PC-9 (cell line): ENCODE measurements at regions not wholly inside any gene's neighbourhood (a gene's known extent, or its start where the extent isn't known, plus 50 kb on each side); places are given as distances from the start of the nearest gene placed in this dataset.
"Not testable (repeated sequence)": the region's sequence is repeated elsewhere in the genome, so short reads cannot be mapped to it uniquely, and the experiment has no call there.

Experiments used
- BruUV-seq: library from RNA; stranded (reverse); fragments of 400-500 nt; replicated peaks from 2 replicates; lab custom pipeline; 2021; lab: Mats Ljungman, UMichigan
- CTCF ChIA-PET: fragments of 300-600 bp; sonication (Branson Sonifier 250); formaldehyde crosslinking; loops from one replicate; lab custom pipeline; 2022; ENCODE audit warnings: antibody characterized with exemption; lab: Charles Lee
- POLR2A ChIA-PET: fragments of 300-600 bp; sonication (Branson Sonifier 250); formaldehyde crosslinking; loops from one replicate; lab custom pipeline; 2022; ENCODE audit warnings: antibody characterized with exemption; ENCODE audit not compliant: unreplicated experiment; lab: Charles Lee
- DNase-seq, 2 experiments: peaks; one replicate each; pipeline versions ENCODE4 v3.0.0 to v3.0.0-alpha.2; 2015 to 2022; ENCODE audit warnings: mixed read lengths in 1 of 2
- H2AFZ ChIP-seq: fragments of 200-600 bp; sonication (generic); 2 replicates; pipeline ENCODE4 v1.8.1; 2017; ENCODE audit warnings: antibody characterized with exemption
- H3F3A ChIP-seq: fragments of 200-600 bp; sonication (generic); 2 replicates; pipeline ENCODE4 v1.8.1; 2017; ENCODE audit warnings: antibody characterized with exemption, mild to moderate bottlenecking, low read depth; ENCODE audit not compliant: insufficient read depth
- H3K27ac ChIP-seq: fragments of 200-600 bp; sonication (generic); 2 replicates; pipeline ENCODE4 v1.6.1; 2016; ENCODE audit warnings: mixed run types
- H3K27me3 ChIP-seq: fragments of 200-600 bp; sonication (generic); 2 replicates; pipeline ENCODE4 v1.6.1; 2016; ENCODE audit warnings: low read depth, mixed run types; ENCODE audit not compliant: insufficient read depth
- H3K36me3 ChIP-seq: fragments of 200-600 bp; sonication (generic); 2 replicates; pipeline ENCODE4 v1.6.1; 2016; ENCODE audit warnings: low read depth, mixed run types
- H3K4me1 ChIP-seq: fragments of 200-600 bp; sonication (generic); replicated peaks from 2 replicates; pipeline ENCODE4 v1.6.1; 2016; ENCODE audit warnings: mixed run types; ENCODE audit not compliant: insufficient read depth
- H3K4me2 ChIP-seq: fragments of 200-600 bp; sonication (generic); 2 replicates; pipeline ENCODE4 v1.6.1; 2017; ENCODE audit warnings: mixed run types
- H3K4me3 ChIP-seq: fragments of 200-600 bp; sonication (generic); 2 replicates; pipeline ENCODE4 v1.6.1; 2016; ENCODE audit warnings: mixed run types
- H3K79me2 ChIP-seq: fragments of 200-600 bp; sonication (generic); 2 replicates; pipeline ENCODE4 v1.6.1; 2017; ENCODE audit warnings: low read depth, mixed run types
- H3K9me2 ChIP-seq: fragments of 200-600 bp; sonication (generic); 2 replicates; pipeline ENCODE4 v1.8.1; 2017; ENCODE audit warnings: mild to moderate bottlenecking; ENCODE audit not compliant: insufficient read depth
- H3K9me3 ChIP-seq: fragments of 200-600 bp; sonication (generic); 2 replicates; pipeline ENCODE4 v1.8.1; 2016; ENCODE audit warnings: low read depth; ENCODE audit not compliant: insufficient read depth
- H4K20me1 ChIP-seq: fragments of 200-600 bp; sonication (generic); 2 replicates; pipeline ENCODE4 v1.8.1; 2017; ENCODE audit not compliant: insufficient read depth
- CTCF ChIP-seq: fragments of 200-600 bp; sonication (generic); conservative IDR thresholded peaks from 2 replicates; pipeline ENCODE4 v1.6.1; 2017; ENCODE audit warnings: mixed run types, antibody characterized with exemption, mild to moderate bottlenecking, moderate library complexity
- EZH2 ChIP-seq: fragments of 200-600 bp; sonication (generic); IDR thresholded peaks from 2 replicates; pipeline ENCODE4 v1.8.0; 2017; ENCODE audit warnings: antibody characterized with exemption, low read depth
- intact Hi-C: fragments of 100-400 bp; cut with micrococcal nuclease; formaldehyde crosslinking; loops from one replicate; pipeline ENCODE4 v1.10.0; 2022; ENCODE audit not compliant: unreplicated experiment

GRCh38 chr1:185463011-185463410 is 146.0 kb upstream of the IVNS1ABP start:
- Histone ChIP-seq H3K4me3 (no peak overlapping the region), H3K27ac (no peak overlapping the region), H3K36me3 (no peaks in the 10 kb centered on the region), H3K79me2 (no peaks in the 10 kb centered on the region), H3K9me3 (no peaks in the 10 kb centered on the region), H3K4me1 (no peaks in the 10 kb centered on the region), H3K27me3 (no peaks in the 10 kb centered on the region), H2AFZ (no peak overlapping the region), H3F3A (no peaks in the 10 kb centered on the region), H4K20me1 (no peaks in the 10 kb centered on the region), H3K9me2 (no peaks in the 10 kb centered on the region), H3K4me2 (no peak overlapping the region)
- TF ChIP-seq EZH2 (no peak), CTCF (no peak)
- intact Hi-C loops = no loop called here
- ChIA-PET POLR2A (interaction anchor here (0.7 kb wide), 1 partner anchor 22 kb away, joined by 4 read pairs; no protein-coding TSS in a partner anchor), CTCF (no interaction called here)
- no peak for DNase-seq
- no TSS peak for BruUV-seq

- H2AFZ ChIP-seq, H3K36me3 ChIP-seq, DNase-seq, H3F3A ChIP-seq, CTCF ChIA-PET, H3K4me1 ChIP-seq, H3K79me2 ChIP-seq, H3K4me3 ChIP-seq, H3K9me2 ChIP-seq, intact Hi-C loops, BruUV-seq, POLR2A ChIA-PET, H4K20me1 ChIP-seq, H3K9me3 ChIP-seq, H3K27me3 ChIP-seq, H3K4me2 ChIP-seq, H3K27ac ChIP-seq: not testable (repeated sequence)
Measured at GRCh38 chr1:185460723-185461122, 143.7 kb upstream of the IVNS1ABP start.

- intact Hi-C loops = no loop called here
- Histone ChIP-seq H3K4me1 (no peaks in the 10 kb centered on the region), H3K4me3 (no peak overlapping the region), H4K20me1 (no peaks in the 10 kb centered on the region), H3K27me3 (no peaks in the 10 kb centered on the region), H2AFZ (no peak overlapping the region), H3F3A (no peaks in the 10 kb centered on the region), H3K9me2 (no peaks in the 10 kb centered on the region), H3K27ac (no peak overlapping the region), H3K9me3 (no peaks in the 10 kb centered on the region), H3K36me3 (no peaks in the 10 kb centered on the region), H3K79me2 (no peaks in the 10 kb centered on the region), H3K4me2 (no peak overlapping the region)
- no TSS peak for BruUV-seq
- POLR2A ChIA-PET = no interaction called here
- CTCF ChIA-PET = no interaction called here
- DNase-seq = no peak
- TF ChIP-seq CTCF = no peak
- TF ChIP-seq EZH2 = no peak
Measured at GRCh38 chr1:185459141-185459540, 142.1 kb upstream of the IVNS1ABP start.

GRCh38 chr1:185458670-185459069 is 141.6 kb upstream of the IVNS1ABP start:
- POLR2A ChIA-PET = interaction anchor here (0.6 kb wide), 1 partner anchor 193 kb away, joined by 10 read pairs; no protein-coding TSS in a partner anchor

More at GRCh38 chr1:185458670-185459069, 141.6 kb upstream of the IVNS1ABP start:
- intact Hi-C loops = no loop called here
- no peak overlapping the region for H2AFZ ChIP-seq
- H3K27ac ChIP-seq = no peak overlapping the region
- no peaks in the 10 kb centered on the region for H3K9me3 ChIP-seq
- H3K27me3 ChIP-seq = no peaks in the 10 kb centered on the region
- DNase-seq = no peak
- H3K4me3 ChIP-seq = no peak overlapping the region
- H3K36me3 ChIP-seq = no peaks in the 10 kb centered on the region
- TF ChIP-seq CTCF (no peak), EZH2 (no peak)
- H3K9me2 ChIP-seq = no peaks in the 10 kb centered on the region
- CTCF ChIA-PET = no interaction called here
- no peaks in the 10 kb centered on the region for H3K79me2 ChIP-seq
- no peaks in the 10 kb centered on the region for H3K4me1 ChIP-seq
- no peaks in the 10 kb centered on the region for H4K20me1 ChIP-seq
- BruUV-seq = no TSS peak
- H3F3A ChIP-seq = no peaks in the 10 kb centered on the region
- H3K4me2 ChIP-seq = no peak overlapping the region
